22Rv1 (cell line): ENCODE measurements at regions not wholly inside any gene's neighbourhood (a gene's known extent, or its start where the extent isn't known, plus 50 kb on each side); places are given as distances from the start of the nearest gene placed in this dataset.

Source experiments
- ZFX ChIP-seq: fragments of 450-650 bp; IDR thresholded peaks from 2 replicates; pipeline ENCODE4 v1.6.1; 2017; ENCODE audit warnings: antibody characterized with exemption, borderline replicate concordance
- TF ChIP-seq, protein P1 (sequence below): fragments of 450-650 bp; IDR thresholded peaks from 2 replicates; pipeline ENCODE4 v1.5.1; 2017; ENCODE audit warnings: mild to moderate bottlenecking

DNA sequence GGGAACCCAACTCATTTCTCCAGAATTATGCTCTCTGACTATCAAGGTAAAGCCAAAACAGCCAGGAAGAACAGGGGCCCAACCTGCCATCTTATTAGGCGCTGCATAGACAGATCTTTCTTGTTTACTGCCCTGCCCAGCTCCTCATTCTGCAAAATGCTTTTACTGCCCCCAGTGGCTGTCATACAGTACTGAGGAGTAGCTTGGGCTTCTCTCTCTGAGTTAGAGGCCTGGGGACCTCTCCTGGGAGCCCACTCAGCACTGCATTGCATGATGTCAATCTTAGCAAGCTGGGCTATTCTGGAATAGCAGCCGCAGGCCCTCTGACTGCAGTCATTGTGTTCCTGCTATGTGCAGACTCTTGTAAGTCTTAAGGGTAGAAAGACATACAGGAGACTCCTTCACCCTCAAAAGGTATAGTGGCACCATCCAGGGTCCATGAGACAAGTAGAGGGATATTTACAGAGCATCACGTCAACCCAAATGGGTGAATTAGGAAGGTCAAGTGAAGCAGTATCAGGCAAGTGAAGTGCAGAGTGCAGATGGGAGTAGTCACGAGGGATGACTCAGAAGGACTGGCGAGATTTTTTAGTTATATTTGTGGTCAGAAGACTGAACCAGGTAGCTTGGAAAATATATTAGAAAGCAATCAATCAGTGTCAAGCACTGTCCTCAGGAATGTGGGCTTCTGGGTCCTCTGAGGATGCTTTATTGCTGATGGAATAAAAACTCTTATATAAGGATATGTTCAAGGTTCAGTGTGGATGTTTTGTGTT, 294.1 kb upstream of the SFRP2 start:
- TF ChIP-seq, protein P1, sequence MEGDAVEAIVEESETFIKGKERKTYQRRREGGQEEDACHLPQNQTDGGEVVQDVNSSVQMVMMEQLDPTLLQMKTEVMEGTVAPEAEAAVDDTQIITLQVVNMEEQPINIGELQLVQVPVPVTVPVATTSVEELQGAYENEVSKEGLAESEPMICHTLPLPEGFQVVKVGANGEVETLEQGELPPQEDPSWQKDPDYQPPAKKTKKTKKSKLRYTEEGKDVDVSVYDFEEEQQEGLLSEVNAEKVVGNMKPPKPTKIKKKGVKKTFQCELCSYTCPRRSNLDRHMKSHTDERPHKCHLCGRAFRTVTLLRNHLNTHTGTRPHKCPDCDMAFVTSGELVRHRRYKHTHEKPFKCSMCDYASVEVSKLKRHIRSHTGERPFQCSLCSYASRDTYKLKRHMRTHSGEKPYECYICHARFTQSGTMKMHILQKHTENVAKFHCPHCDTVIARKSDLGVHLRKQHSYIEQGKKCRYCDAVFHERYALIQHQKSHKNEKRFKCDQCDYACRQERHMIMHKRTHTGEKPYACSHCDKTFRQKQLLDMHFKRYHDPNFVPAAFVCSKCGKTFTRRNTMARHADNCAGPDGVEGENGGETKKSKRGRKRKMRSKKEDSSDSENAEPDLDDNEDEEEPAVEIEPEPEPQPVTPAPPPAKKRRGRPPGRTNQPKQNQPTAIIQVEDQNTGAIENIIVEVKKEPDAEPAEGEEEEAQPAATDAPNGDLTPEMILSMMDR: peak; percentile 67
- TF ChIP-seq ZFX: no peak
